HK-2 (cell line): ENCODE measurements at regions not wholly inside any gene's neighbourhood (a gene's known extent, or its start where the extent isn't known, plus 50 kb on each side); places are given as distances from the start of the nearest gene placed in this dataset.

Experiments used
- DNase-seq: peaks from one replicate; pipeline ENCODE4 v3.0.0-alpha.2; 2018; ENCODE audit not compliant: unreplicated experiment

GRCh38 chr6:95142661-95143335 lies 434.5 kb upstream of the MANEA start:
- no peak for DNase-seq

GRCh38 chr6:95143408-95144180 lies 433.7 kb upstream of the MANEA start:
- DNase-seq: no peak

GRCh38 chr6:95145457-95145856 lies 431.9 kb upstream of the MANEA start:
- no peak for DNase-seq

GRCh38 chr6:95159557-95159956 lies 417.8 kb upstream of the MANEA start:
- DNase-seq: no peak

- no peak for DNase-seq
Observed at GRCh38 chr6:95169775-95170174, 407.6 kb upstream of the MANEA start.

GRCh38 chr6:95175927-95176675 lies 401.2 kb upstream of the MANEA start:
- no peak for DNase-seq

GRCh38 chr6:95185874-95186273 lies 391.5 kb upstream of the MANEA start:
- no peak for DNase-seq

- DNase-seq: no peak
Observed at GRCh38 chr6:95186710-95187109, 390.6 kb upstream of the MANEA start.

- no peak for DNase-seq
Observed at GRCh38 chr6:95197590-95197989, 379.7 kb upstream of the MANEA start.

- no peak for DNase-seq
Observed at GRCh38 chr6:95203153-95203754, 374.1 kb upstream of the MANEA start.

- DNase-seq: no peak
Observed at GRCh38 chr6:95204178-95204577, 373.2 kb upstream of the MANEA start.

- DNase-seq: no peak
Observed at GRCh38 chr6:95208621-95209020, 368.7 kb upstream of the MANEA start.

GRCh38 chr6:95209074-95209473 lies 368.3 kb upstream of the MANEA start:
- no peak for DNase-seq

- DNase-seq: no peak
Observed at GRCh38 chr6:95216555-95216954, 360.8 kb upstream of the MANEA start.

- DNase-seq: no peak
Observed at GRCh38 chr6:95227351-95227750, 350.0 kb upstream of the MANEA start.

- DNase-seq: no peak
Observed at GRCh38 chr6:95228636-95229035, 348.7 kb upstream of the MANEA start.

- DNase-seq: no peak
Observed at GRCh38 chr6:95230071-95230740, 347.1 kb upstream of the MANEA start.

- DNase-seq: no peak
Observed at GRCh38 chr6:95231416-95231815, 345.9 kb upstream of the MANEA start.

GRCh38 chr6:95232446-95232845 lies 344.9 kb upstream of the MANEA start:
- no peak for DNase-seq

GRCh38 chr6:95233879-95234278 lies 343.5 kb upstream of the MANEA start:
- no peak for DNase-seq

GRCh38 chr6:95240514-95240913 lies 336.8 kb upstream of the MANEA start:
- no peak for DNase-seq

- no peak for DNase-seq
Observed at GRCh38 chr6:95242560-95242959, 334.8 kb upstream of the MANEA start.
